D721Med (cell line): ENCODE measurements at regions not wholly inside any gene's neighbourhood (a gene's known extent, or its start where the extent isn't known, plus 50 kb on each side); places are given as distances from the start of the nearest gene placed in this dataset.

Source experiments
- DNase-seq: peaks from one replicate; pipeline ENCODE4 v3.0.0; 2011; ENCODE audit warnings: low spot score; ENCODE audit not compliant: insufficient read length
- FAIRE-seq: peaks from 2 replicates; lab custom pipeline; 2011; peaks lifted over from hg19 to GRCh38; lab: Jason Lieb, UNC
- CTCF ChIP-seq: IDR thresholded peaks from 2 replicates; pipeline ENCODE4 v1.5.1; 2012; ENCODE audit warnings: mild to moderate bottlenecking, control low read depth; ENCODE audit not compliant: insufficient read depth; ENCODE audit errors: missing control alignments

- no peak for DNase-seq
- no peak for FAIRE-seq
- no peak for TF ChIP-seq CTCF
These were observed 439.6 kb downstream of the CDH8 start for GRCh38 chr16:61596655-61597054.

- DNase-seq (no peak), FAIRE-seq (no peak)
- no peak for TF ChIP-seq CTCF
These were observed 440.6 kb downstream of the CDH8 start for GRCh38 chr16:61595605-61596004.

GRCh38 chr16:61590577-61590976 is 445.7 kb downstream of the CDH8 start:
- FAIRE-seq (no peak), DNase-seq (no peak)

GRCh38 chr16:61587526-61587925 is 448.7 kb downstream of the CDH8 start:
- DNase-seq (no peak), FAIRE-seq (no peak)
- TF ChIP-seq CTCF = no peak

More at GRCh38 chr16:61590577-61590976, 445.7 kb downstream of the CDH8 start:
- no peak for TF ChIP-seq CTCF

GRCh38 chr16:61581417-61582046 is 454.7 kb downstream of the CDH8 start:
- FAIRE-seq (no peak), DNase-seq (no peak)
- TF ChIP-seq CTCF = no peak

- no peak for TF ChIP-seq CTCF
- DNase-seq = no peak
- no peak for FAIRE-seq
These were observed 455.7 kb downstream of the CDH8 start for GRCh38 chr16:61580579-61580978.

- no peak for DNase-seq
- TF ChIP-seq CTCF = no peak
- no peak for FAIRE-seq
These were observed 457.0 kb downstream of the CDH8 start for GRCh38 chr16:61579195-61579594.
